ENCODE measurements at regions not wholly inside any gene's neighbourhood (a gene's known extent, or its start where the extent isn't known, plus 50 kb on each side); places are given as distances from the start of the nearest gene placed in this dataset.

DNA sequence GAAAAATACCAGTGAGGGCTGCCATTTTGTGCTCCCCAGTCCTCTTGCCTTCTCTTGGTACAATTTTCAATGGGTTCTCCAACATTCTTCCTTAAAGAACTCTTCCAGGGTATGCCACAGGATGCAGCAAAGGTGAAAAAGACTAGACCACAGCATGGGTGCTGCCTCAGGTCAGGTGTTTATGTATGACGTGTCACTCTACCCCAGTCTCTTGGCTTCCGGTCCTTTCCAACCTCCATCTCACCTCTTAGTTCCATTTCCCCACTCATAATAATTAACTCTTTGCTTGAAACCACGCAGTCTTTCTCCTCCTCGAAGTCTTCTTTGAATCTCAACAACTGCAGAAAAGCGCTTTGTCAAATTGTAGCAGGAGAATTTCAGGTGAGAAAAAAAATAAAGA, 104.7 kb upstream of the TBC1D5 start:
- TF ChIP-seq CTCF (IDR thresholded peaks at IDR 0.05) (no peak), EZH2 (IDR thresholded peaks at IDR 0.05; ENCODE audit: borderline replicate concordance, insufficient read depth, low read depth, low read length, poor library complexity, severe bottlenecking) (no peak)

All from B cell (primary cell).